MM.1S (cell line): ENCODE measurements at regions not wholly inside any gene's neighbourhood (a gene's known extent, or its start where the extent isn't known, plus 50 kb on each side); places are given as distances from the start of the nearest gene placed in this dataset.

ENCODE experiments used
- EZH2 ChIP-seq: fragments of 300-600 bp; sonication (generic); optimal IDR thresholded peaks from 2 replicates; pipeline ENCODE3; 2017; ENCODE audit warnings: low read depth, mild to moderate bottlenecking, antibody characterized with exemption, low read length, mixed read lengths
- TF ChIP-seq, protein P1 (sequence below): fragments of 300-600 bp; sonication (generic); IDR thresholded peaks from 2 replicates; pipeline ENCODE4 v1.5.1; 2016; ENCODE audit warnings: antibody characterized with exemption, low read length, mixed read lengths

DNA sequence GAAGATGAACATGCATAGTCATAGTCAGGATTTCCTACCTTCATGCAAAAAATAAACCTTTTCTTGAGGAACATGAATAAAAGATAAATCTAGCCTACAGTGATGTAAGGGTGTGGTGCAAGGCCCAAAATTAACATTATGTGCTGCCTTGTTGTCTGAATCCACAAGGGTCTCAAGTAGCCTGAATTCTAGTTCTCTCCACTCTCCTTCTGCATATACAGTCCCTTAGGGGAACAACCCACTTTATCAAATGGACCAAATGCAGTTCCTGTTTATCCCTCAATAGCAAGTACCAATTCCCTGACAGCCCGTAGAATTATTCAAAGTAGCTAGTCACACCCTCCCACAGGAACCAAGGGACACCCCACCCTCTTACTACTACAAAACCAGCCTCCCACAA lies 284.0 kb downstream of the ZIC4 start:
- TF ChIP-seq, protein P1, sequence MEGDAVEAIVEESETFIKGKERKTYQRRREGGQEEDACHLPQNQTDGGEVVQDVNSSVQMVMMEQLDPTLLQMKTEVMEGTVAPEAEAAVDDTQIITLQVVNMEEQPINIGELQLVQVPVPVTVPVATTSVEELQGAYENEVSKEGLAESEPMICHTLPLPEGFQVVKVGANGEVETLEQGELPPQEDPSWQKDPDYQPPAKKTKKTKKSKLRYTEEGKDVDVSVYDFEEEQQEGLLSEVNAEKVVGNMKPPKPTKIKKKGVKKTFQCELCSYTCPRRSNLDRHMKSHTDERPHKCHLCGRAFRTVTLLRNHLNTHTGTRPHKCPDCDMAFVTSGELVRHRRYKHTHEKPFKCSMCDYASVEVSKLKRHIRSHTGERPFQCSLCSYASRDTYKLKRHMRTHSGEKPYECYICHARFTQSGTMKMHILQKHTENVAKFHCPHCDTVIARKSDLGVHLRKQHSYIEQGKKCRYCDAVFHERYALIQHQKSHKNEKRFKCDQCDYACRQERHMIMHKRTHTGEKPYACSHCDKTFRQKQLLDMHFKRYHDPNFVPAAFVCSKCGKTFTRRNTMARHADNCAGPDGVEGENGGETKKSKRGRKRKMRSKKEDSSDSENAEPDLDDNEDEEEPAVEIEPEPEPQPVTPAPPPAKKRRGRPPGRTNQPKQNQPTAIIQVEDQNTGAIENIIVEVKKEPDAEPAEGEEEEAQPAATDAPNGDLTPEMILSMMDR, result no peak
- no peak for TF ChIP-seq EZH2
